Breast epithelium (tissue), 4 donors: ENCODE measurements at regions not wholly inside any gene's neighbourhood (a gene's known extent, or its start where the extent isn't known, plus 50 kb on each side); places are given as distances from the start of the nearest gene placed in this dataset.

Experiments
- DNase-seq, 2 donors: peaks; one replicate each; pipeline ENCODE4 v3.0.0-alpha.2; 2019; ENCODE audit warnings: low spot score in 2 of 2
- H3K27ac ChIP-seq, 2 donors: fragments of 200-600 bp; sonication (generic) in 1 of 2; one replicate each; pipeline ENCODE4 v1.5.1; 2016 to 2019; ENCODE audit warnings: mild to moderate bottlenecking in 1 of 2
- H3K27me3 ChIP-seq, 2 donors: fragments of 200-600 bp; sonication (generic) in 1 of 2; one replicate each; pipeline versions ENCODE4 v1.5.1 to v1.6.0; 2017 to 2019; ENCODE audit warnings: control low read depth in 1 of 2, mild to moderate bottlenecking in 1 of 2
- H3K36me3 ChIP-seq: fragments of 200-600 bp; one replicate; pipeline ENCODE4 v1.5.1; 2019
- H3K4me1 ChIP-seq, 2 donors: fragments of 200-600 bp; sonication (generic); one replicate each; pipeline ENCODE4 v1.5.1; 2016 to 2019; ENCODE audit warnings: control low read depth in 1 of 2
- H3K4me3 ChIP-seq, 3 donors: fragments of 200-600 bp; sonication (generic); 1 replicate in 2 of 3; 2 replicates in 1 of 3; pipeline ENCODE4 v1.5.1; 2016 to 2019; ENCODE audit warnings: mild to moderate bottlenecking in 3 of 3, moderate library complexity in 2 of 3
- H3K9me3 ChIP-seq, 2 donors: fragments of 200-600 bp; sonication (generic) in 1 of 2; one replicate each; pipeline ENCODE4 v1.5.1; 2016 to 2019; ENCODE audit warnings: control low read depth in 1 of 2
- POLR2A ChIP-seq: fragments of 450-650 bp; IDR thresholded peaks from one replicate; pipeline ENCODE4 v1.6.1; 2016; ENCODE audit warnings: antibody characterized with exemption, mild to moderate bottlenecking, moderate library complexity
- POLR2AphosphoS5 ChIP-seq, 3 donors: sonication (generic); formaldehyde crosslinking; IDR thresholded peaks; one replicate each; pipeline ENCODE4 v1.6.1; 2017; ENCODE audit warnings: antibody characterized with exemption in 3 of 3
- intact Hi-C: fragments of 100-400 bp; cut with DNase I; formaldehyde crosslinking; loops from one replicate; pipeline ENCODE4 v1.15.1; 2023; ENCODE audit warnings: low total_unique reads
- TF ChIP-seq, protein P1 (sequence below), 3 donors: fragments of 450-650 bp; IDR thresholded peaks; one replicate each; pipeline ENCODE4 v1.5.1; 2016 to 2017; ENCODE audit warnings: antibody characterized with exemption in 3 of 3, mild to moderate bottlenecking in 3 of 3, moderate library complexity in 3 of 3

DNA sequence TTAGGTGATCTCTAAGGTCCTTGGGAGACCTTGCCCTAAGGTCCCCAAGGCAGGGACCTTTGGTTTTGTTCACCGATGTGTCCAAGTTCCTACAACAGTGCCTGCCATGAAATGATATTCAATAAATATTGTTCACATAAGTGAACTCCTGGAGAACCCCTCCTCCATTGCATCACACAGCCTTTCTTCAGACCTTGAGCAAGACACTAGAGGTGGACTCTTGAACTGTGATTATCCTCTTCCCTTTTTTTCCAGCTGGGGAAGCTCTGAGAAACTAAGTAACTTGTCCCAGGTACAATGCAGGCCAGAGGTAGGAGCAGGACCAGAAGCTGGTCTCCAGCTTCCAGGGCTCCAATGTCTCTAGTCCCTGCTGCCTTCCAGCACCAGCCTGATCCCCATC lies 76.6 kb upstream of the LMO1 start:
- TF ChIP-seq POLR2A (no peak), POLR2AphosphoS5 (IDR thresholded peaks at IDR 0.05) (no peak)
- TF ChIP-seq, protein P1, sequence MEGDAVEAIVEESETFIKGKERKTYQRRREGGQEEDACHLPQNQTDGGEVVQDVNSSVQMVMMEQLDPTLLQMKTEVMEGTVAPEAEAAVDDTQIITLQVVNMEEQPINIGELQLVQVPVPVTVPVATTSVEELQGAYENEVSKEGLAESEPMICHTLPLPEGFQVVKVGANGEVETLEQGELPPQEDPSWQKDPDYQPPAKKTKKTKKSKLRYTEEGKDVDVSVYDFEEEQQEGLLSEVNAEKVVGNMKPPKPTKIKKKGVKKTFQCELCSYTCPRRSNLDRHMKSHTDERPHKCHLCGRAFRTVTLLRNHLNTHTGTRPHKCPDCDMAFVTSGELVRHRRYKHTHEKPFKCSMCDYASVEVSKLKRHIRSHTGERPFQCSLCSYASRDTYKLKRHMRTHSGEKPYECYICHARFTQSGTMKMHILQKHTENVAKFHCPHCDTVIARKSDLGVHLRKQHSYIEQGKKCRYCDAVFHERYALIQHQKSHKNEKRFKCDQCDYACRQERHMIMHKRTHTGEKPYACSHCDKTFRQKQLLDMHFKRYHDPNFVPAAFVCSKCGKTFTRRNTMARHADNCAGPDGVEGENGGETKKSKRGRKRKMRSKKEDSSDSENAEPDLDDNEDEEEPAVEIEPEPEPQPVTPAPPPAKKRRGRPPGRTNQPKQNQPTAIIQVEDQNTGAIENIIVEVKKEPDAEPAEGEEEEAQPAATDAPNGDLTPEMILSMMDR (IDR thresholded peaks at IDR 0.05), result no peak
- DNase-seq, result no peak
- Histone ChIP-seq H3K9me3 (no peaks in the 10 kb centered on the region), H3K36me3 (no peaks in the 10 kb centered on the region), H3K27ac (no peak overlapping the region), H3K27me3 (no peaks in the 10 kb centered on the region), H3K4me3 (no peak overlapping the region), H3K4me1 (no peaks in the 10 kb centered on the region)
- intact Hi-C loops, result no loop called here

DNA sequence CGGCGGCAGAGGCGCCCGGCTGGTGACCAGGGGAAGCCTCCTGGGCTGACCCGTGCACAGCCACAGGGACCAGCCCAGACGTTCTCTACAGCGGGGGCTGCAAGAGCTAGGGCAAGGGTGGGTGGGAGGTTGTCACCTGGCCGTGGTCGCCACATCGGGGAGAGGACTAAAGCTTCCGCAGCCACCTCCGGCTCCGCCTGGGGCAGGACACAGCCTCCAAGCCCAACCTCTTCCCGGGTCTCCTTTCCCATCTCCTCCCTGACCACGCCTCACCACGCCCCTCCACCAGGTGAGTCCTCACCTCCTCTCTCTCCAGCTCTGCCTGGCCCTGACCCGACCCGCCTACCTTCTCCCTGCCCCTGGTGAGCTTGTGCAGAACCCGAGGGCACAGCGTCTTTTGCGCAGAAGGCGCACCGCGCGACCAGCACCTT lies 75.9 kb upstream of the LMO1 start:
- DNase-seq, result no peak
- Histone ChIP-seq H3K4me3 (no peak overlapping the region), H3K9me3 (no peaks in the 10 kb centered on the region), H3K27me3 (no peaks in the 10 kb centered on the region), H3K36me3 (no peaks in the 10 kb centered on the region), H3K4me1 (no peaks in the 10 kb centered on the region), H3K27ac (no peak overlapping the region)
- TF ChIP-seq POLR2A, result no peak
- TF ChIP-seq, protein P1 (IDR thresholded peaks at IDR 0.05), result no peak
- TF ChIP-seq POLR2AphosphoS5 (IDR thresholded peaks at IDR 0.05), result no peak
- intact Hi-C loops, result no loop called here

DNA sequence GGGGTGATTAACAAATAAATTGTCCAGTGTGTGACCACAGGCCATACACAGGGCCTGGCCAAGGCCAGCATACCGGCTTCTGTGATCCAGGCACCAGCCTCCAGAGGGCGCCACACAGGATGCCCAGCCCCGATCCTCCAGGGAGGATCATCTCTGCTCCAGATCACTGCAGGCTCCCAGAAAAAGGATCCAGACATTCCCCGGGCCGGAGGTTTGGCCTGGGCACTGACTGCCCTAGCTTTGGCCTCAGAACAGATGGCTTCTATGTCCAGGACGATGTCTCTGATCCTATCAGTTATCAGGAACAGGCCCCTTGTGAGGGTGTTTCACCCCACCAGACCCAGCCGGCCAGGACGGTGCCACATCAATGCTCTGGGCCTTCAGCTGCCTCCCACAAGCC lies 74.5 kb upstream of the LMO1 start:
- Histone ChIP-seq H3K4me1 (no peaks in the 10 kb centered on the region), H3K9me3 (no peaks in the 10 kb centered on the region), H3K27ac (no peak overlapping the region), H3K4me3 (no peak overlapping the region), H3K27me3 (no peaks in the 10 kb centered on the region), H3K36me3 (no peaks in the 10 kb centered on the region)
- no peak for DNase-seq
- no peak for TF ChIP-seq POLR2A
- TF ChIP-seq, protein P1 (IDR thresholded peaks at IDR 0.05), result peak in 1 of 3 donors; percentile 30
- TF ChIP-seq POLR2AphosphoS5 (IDR thresholded peaks at IDR 0.05), result no peak
- intact Hi-C loops, result no loop called here

DNA sequence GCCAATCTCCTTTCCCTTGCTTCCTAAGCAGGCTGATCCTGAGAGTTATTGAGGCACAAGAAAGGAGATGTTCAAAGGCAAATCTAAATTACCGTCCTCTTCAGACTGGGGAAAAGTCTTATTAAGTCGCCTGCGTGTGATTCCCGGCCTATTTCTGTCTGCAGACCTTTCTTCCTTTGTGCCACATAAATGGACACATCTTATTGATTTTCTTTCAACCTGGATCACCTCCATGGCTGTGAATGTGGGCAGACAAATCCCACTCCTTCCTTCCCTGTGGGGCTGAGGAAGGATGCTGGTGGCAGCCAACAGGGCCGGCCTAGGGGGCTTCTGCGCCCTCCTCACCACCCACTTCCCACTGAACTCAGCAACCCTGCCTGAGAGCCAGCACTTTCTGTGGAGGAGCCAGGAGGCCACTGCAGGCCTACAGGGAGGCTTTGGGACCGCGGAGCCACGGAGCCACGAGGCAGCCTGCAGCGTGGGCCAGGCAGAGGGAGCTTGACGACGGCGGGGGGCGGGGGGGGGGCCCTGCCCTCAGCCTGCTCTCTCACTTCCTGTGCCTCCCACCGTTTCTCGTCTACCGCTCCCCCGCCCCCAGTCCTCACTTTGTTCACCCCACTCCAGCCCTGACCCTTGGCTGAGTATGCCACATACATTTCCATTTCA lies 73.6 kb upstream of the LMO1 start:
- TF ChIP-seq POLR2A, result no peak
- TF ChIP-seq, protein P1 (IDR thresholded peaks at IDR 0.05), result no peak
- TF ChIP-seq POLR2AphosphoS5 (IDR thresholded peaks at IDR 0.05), result no peak
- Histone ChIP-seq H3K4me3 (no peak overlapping the region), H3K9me3 (no peaks in the 10 kb centered on the region), H3K27ac (no peak overlapping the region), H3K4me1 (no peaks in the 10 kb centered on the region), H3K27me3 (no peaks in the 10 kb centered on the region), H3K36me3 (no peaks in the 10 kb centered on the region)
- DNase-seq, result no peak
- intact Hi-C loops, result no loop called here

DNA sequence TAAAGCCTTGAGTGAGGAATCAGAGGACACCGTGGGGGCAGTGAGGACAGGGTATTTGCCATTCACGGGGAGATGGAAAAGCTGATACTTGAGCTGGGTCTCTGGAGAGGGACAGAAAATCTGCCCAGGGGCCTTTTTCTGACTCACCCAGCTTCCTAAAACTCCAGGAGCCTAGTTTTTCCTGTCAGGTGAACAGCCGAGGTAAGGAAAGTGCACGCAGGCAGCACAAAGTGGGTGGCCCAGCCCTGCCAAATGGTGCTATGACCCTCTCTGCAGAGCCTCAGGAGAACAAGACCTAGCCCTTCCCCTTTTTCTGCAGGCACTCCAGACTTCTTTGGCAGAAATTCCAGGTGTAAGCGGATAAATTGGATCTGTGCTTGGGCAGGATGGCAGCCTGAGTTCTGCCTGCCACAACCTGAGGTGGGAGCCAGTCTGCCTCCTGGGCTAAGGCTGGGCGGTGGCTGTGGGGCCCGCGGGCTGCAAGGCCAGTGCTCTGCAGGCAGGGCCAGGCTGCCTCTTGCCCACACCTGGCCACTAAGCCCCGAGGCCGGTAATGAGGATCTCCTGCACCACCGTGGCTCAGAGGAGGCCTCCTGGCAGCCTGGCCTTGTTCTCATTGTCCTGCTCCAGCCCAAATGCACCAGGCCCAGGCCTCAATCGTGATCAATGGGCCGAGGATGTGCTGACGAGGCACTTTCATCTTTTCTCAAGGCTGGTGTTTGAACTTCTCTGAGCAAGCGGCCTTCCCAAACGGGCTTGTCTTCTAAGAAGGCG lies 72.9 kb upstream of the LMO1 start:
- H3K4me1 ChIP-seq, result no peaks in the 10 kb centered on the region
- TF ChIP-seq, protein P1 (IDR thresholded peaks at IDR 0.05), result no peak
- TF ChIP-seq POLR2A (no peak), POLR2AphosphoS5 (IDR thresholded peaks at IDR 0.05) (no peak)
- no peaks in the 10 kb centered on the region for H3K36me3 ChIP-seq
- DNase-seq, result no peak
- H3K27me3 ChIP-seq, result no peaks in the 10 kb centered on the region
- H3K9me3 ChIP-seq, result no peaks in the 10 kb centered on the region
- no peak overlapping the region for H3K4me3 ChIP-seq
- H3K27ac ChIP-seq, result no peak overlapping the region
- intact Hi-C loops, result no loop called here
